HL-60 (cell line): ENCODE measurements at regions not wholly inside any gene's neighbourhood (a gene's known extent, or its start where the extent isn't known, plus 50 kb on each side); places are given as distances from the start of the nearest gene placed in this dataset.

Experiments
- DNase-seq, 2 experiments: peaks; one replicate each; pipeline ENCODE4 v3.0.0-alpha.2; 2010 to 2020; ENCODE audit warnings: low read depth in 1 of 2, low spot score in 1 of 2
- H3K27ac ChIP-seq: fragments of 250-450 bp; sonication (Bioruptor Pico); replicated peaks from 2 replicates; pipeline ENCODE4 v1.5.1; 2020; ENCODE audit warnings: mild to moderate bottlenecking, moderate library complexity
- H3K27me3 ChIP-seq: fragments of 250-450 bp; sonication (Bioruptor Pico); 2 replicates; pipeline ENCODE4 v1.5.1; 2021; ENCODE audit warnings: mild to moderate bottlenecking, moderate library complexity; ENCODE audit not compliant: insufficient read depth, poor library complexity, severe bottlenecking
- H3K4me3 ChIP-seq: replicated peaks from 2 replicates; pipeline ENCODE4 v1.5.1; 2011; ENCODE audit warnings: mild to moderate bottlenecking, control low read depth, low read length; ENCODE audit not compliant: insufficient read depth
- GABPA ChIP-seq: IDR thresholded peaks from 2 replicates; pipeline ENCODE4 v1.6.1; 2012; ENCODE audit warnings: low read depth
- POLR2AphosphoS5 ChIP-seq: IDR thresholded peaks from 2 replicates; pipeline ENCODE4 v1.6.1; 2012; ENCODE audit warnings: low read depth
- SPI1 ChIP-seq: IDR thresholded peaks from 2 replicates; pipeline ENCODE4 v1.6.1; 2012; ENCODE audit warnings: low read depth, mild to moderate bottlenecking, borderline replicate concordance
- TF ChIP-seq, protein P1 (sequence below): IDR thresholded peaks from one replicate; pipeline ENCODE4 v1.5.1; 2011; ENCODE audit warnings: low read length, control low read depth, inconsistent platforms; ENCODE audit not compliant: insufficient read depth
- TF ChIP-seq, protein P2 (sequence below): IDR thresholded peaks from 2 replicates; pipeline ENCODE4 v1.6.1; 2012; ENCODE audit warnings: low read depth; ENCODE audit not compliant: insufficient replicate concordance

DNA sequence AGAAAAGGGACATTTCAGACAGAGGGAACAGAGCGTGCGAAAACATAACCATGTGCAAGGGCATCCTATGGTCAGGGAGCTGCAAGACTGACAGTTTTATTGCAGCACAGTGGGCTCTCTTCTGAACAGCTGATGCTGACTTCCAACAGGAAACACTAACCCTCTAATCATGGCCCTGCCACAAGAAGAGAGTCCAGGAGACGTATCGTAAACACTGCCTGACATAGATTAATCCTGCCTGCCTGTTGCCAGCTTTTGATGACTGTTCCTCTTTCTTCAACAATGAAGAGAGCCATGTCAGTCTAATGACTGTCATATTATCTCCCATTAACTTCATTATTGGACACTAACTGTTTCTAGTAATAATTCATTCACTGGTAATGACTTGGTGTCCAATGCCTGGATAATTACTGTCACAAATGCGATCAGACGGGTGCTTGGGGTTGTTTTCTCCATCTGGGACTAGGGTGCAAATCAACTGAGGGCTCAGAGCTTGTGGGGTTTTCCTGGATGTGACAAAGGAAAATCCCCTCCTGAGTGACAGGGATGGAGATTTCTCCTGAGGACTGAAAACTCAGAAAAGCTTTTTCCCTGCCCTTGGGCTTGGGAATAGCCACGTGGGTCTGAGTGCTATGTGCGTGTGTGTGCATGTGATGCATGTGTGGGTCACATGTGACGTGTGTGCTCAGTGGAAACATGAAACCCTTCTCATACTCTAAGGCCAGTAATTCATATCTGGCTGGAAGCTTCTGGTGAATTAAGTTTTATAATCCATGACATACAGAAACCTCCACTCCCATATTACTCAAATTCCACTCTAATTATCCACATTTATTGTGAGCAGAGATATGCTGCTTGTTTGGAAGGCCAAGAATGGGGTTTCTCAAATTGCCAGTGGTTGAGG, 144.0 kb upstream of the PLXNA2 start:
- DNase-seq: no peak
- TF ChIP-seq POLR2AphosphoS5 (no peak), GABPA (no peak)
- TF ChIP-seq, protein P1, sequence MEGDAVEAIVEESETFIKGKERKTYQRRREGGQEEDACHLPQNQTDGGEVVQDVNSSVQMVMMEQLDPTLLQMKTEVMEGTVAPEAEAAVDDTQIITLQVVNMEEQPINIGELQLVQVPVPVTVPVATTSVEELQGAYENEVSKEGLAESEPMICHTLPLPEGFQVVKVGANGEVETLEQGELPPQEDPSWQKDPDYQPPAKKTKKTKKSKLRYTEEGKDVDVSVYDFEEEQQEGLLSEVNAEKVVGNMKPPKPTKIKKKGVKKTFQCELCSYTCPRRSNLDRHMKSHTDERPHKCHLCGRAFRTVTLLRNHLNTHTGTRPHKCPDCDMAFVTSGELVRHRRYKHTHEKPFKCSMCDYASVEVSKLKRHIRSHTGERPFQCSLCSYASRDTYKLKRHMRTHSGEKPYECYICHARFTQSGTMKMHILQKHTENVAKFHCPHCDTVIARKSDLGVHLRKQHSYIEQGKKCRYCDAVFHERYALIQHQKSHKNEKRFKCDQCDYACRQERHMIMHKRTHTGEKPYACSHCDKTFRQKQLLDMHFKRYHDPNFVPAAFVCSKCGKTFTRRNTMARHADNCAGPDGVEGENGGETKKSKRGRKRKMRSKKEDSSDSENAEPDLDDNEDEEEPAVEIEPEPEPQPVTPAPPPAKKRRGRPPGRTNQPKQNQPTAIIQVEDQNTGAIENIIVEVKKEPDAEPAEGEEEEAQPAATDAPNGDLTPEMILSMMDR: no peak
- Histone ChIP-seq H3K27ac (no peak overlapping the region), H3K4me3 (no peak overlapping the region), H3K27me3 (no peaks in the 10 kb centered on the region)

DNA sequence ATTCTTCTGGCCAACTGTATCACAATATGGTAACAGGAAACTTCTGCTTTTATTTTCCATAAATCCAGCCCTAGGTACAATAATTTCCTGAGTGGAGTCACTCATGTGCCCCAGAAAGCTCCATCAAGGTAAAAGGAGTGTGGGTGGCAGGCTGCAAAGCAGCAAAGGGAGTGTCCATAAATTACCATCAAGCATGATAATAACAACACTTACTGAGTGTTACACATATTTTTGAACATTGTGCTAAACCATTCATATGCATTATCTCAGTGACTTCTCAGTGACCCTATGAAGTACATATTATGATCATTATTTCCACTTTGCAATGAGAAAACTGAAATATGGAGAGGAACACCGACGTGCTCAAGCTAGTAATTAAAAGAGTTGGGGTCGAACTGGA, 149.2 kb upstream of the PLXNA2 start:
- no peak overlapping the region for H3K27ac ChIP-seq
- TF ChIP-seq, protein P1: no peak
- TF ChIP-seq, protein P2, sequence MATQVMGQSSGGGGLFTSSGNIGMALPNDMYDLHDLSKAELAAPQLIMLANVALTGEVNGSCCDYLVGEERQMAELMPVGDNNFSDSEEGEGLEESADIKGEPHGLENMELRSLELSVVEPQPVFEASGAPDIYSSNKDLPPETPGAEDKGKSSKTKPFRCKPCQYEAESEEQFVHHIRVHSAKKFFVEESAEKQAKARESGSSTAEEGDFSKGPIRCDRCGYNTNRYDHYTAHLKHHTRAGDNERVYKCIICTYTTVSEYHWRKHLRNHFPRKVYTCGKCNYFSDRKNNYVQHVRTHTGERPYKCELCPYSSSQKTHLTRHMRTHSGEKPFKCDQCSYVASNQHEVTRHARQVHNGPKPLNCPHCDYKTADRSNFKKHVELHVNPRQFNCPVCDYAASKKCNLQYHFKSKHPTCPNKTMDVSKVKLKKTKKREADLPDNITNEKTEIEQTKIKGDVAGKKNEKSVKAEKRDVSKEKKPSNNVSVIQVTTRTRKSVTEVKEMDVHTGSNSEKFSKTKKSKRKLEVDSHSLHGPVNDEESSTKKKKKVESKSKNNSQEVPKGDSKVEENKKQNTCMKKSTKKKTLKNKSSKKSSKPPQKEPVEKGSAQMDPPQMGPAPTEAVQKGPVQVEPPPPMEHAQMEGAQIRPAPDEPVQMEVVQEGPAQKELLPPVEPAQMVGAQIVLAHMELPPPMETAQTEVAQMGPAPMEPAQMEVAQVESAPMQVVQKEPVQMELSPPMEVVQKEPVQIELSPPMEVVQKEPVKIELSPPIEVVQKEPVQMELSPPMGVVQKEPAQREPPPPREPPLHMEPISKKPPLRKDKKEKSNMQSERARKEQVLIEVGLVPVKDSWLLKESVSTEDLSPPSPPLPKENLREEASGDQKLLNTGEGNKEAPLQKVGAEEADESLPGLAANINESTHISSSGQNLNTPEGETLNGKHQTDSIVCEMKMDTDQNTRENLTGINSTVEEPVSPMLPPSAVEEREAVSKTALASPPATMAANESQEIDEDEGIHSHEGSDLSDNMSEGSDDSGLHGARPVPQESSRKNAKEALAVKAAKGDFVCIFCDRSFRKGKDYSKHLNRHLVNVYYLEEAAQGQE: no peak
- TF ChIP-seq POLR2AphosphoS5 (no peak), GABPA (no peak), SPI1 (no peak)
- no peak overlapping the region for H3K4me3 ChIP-seq
- no peak for DNase-seq
- H3K27me3 ChIP-seq: no peaks in the 10 kb centered on the region

- H3K27ac ChIP-seq: no peak overlapping the region
- TF ChIP-seq, protein P1: no peak
- TF ChIP-seq, protein P2: no peak
- TF ChIP-seq SPI1 (no peak), GABPA (no peak), POLR2AphosphoS5 (no peak)
- H3K4me3 ChIP-seq: no peak overlapping the region
- no peak for DNase-seq
- no peaks in the 10 kb centered on the region for H3K27me3 ChIP-seq
Measured at GRCh38 chr1:208393826-208394225, 149.6 kb upstream of the PLXNA2 start.
